GM21825 (cell line): ENCODE measurements at regions not wholly inside any gene's neighbourhood (a gene's known extent, or its start where the extent isn't known, plus 50 kb on each side); places are given as distances from the start of the nearest gene placed in this dataset.
A peak's percentile ranks its signal among the peaks of the same experiment; 100 is the strongest.
"Not testable (repeated sequence)": the region's sequence is repeated elsewhere in the genome, so short reads cannot be mapped to it uniquely, and the experiment has no call there.

Source experiments
- ATAC-seq: cut with Tn5 transposase; IDR thresholded peaks from one replicate; pipeline ENCODE4 v1.9.1; 2021; ENCODE audit warnings: mild to moderate bottlenecking, moderate library complexity; ENCODE audit not compliant: unreplicated experiment

DNA sequence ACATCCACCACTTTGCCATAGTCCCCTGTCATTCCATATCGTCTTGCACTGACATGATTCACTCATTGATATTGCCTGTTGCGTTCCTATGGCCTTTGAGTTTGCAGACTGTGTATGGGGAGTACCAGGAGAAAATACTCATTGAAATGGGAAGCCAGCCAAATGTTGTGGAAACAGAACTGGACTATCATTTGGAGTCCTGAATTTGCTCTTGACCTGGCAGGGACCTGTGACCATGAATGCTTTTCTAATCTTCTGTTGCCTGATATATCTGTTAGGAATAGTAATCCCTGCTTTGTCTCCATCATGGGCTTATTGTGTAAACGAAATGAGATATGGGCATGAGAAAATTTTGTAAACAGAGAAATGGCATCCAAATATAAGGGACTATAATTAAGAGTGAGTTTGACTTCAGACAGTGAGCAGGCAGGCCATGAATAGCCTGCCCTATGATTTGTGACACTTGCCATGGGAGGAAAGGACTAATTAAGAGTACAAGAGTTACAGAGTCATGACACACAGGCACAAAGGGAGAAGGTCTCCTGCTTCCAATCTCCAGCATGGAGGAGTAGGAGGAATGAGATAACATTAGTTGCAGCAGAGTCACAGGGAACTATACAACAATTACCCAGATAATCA, 572.9 kb upstream of the SGCD start:
- ATAC-seq = no peak

DNA sequence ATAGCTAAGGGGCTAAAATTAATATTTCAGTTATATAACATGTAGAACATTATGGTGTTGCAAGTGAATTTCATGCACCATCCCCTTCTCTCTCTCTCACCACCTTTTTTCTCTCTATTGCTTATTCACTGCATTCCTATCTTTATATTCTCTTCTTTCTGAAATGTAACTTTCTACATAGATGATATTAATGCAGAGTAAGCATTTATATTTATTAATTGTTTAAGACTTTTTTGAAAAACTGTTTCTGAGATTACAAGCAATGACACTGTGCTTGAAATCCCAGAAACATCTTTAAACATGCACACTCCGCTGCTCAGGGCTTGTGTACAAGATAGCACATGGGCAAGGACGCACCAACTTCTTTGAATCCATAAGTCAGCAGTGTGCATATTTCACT, 567.7 kb upstream of the SGCD start:
- no peak for ATAC-seq

DNA sequence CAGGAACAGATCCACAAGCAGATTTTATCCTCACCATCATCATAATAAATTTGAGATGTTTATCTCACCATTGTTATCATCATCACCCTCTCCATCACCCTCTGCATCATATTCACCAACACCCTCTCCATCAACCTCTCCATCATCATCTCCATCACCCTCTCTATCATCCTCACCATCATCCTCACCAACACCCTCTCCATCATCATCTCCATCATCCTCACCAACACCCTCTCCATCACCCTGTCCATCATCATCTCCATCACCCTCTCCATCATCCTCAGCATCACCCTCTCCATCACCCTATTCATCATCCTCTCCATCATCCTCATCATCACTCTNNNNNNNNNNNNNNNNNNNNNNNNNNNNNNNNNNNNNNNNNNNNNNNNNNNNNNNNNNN, 567.0 kb upstream of the SGCD start:
- ATAC-seq = no peak

DNA sequence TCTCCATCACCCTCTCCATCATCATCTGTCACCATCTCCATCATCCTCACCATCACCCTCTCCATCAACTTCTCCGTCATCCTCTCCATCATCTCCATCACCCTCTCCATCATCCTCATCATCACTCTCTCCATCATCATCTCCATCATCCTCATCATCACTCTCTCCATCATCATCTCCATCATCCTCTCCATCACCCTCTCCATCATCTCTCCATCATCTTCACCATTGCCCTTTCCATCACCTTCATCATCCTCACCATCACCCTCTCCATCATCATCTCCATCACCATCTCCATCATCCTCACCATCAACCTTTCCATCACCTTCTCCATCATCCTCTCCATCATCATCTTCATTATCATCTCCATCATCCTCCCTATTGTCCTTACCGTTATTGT, 565.5 kb upstream of the SGCD start:
- no peak for ATAC-seq

DNA sequence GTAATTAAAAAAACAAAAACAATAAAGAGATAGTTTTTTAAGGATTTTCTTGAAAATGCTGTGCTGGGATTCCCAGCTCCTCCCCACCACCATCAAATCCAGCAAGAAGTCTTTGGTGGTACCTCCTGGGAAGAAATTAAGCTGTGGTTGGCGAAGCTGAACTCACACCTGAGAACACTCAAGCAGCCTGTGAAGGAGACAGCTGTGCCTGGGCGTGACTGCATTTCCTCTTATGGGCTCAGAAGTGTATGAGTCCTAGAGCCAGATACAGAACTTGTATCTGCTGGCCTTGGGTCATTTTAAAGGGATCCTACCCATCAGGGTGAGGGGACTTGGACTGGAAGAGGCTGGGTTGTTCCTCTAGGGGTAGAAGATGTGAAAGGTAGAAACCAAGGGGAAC, 561.2 kb upstream of the SGCD start:
- no peak for ATAC-seq

DNA sequence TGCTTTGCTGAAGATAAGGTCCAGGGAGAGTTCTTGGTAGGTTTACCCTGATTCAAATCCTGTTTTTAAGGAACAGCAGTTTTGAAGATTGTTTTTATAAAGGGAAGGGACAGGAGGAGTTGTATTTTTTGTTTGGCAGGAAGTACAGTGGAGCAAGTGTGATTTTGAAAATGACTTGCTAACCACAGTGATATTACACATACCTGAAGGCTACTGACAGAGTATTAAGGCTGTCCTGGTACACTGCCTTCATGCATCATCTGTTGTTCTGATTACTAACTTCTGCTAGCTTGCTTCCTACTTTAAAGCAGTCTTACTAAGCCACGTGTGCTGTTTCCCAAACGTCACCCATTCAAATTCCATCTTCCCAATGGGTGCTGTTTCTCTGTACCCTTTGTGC, 559.5 kb upstream of the SGCD start:
- ATAC-seq = no peak

DNA sequence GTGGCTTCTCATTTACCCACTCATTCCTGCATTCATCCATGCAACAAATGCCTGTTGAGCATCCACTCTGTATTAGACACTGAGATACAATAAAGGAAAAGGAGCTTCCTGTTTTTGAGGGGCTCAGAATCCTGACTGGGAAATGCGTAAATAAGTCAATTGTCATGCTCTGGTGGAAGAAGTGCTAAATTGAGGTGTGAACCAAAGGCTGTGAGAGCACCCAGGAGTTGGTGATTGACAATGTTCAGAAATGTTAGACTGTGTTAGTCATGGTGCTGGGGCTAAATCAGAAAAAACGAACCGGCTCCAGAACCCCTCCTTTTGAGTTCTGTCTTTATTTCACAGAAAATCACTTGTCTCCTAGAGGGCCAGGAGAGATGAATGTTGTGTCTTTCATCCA, 558.6 kb upstream of the SGCD start:
- no peak for ATAC-seq

DNA sequence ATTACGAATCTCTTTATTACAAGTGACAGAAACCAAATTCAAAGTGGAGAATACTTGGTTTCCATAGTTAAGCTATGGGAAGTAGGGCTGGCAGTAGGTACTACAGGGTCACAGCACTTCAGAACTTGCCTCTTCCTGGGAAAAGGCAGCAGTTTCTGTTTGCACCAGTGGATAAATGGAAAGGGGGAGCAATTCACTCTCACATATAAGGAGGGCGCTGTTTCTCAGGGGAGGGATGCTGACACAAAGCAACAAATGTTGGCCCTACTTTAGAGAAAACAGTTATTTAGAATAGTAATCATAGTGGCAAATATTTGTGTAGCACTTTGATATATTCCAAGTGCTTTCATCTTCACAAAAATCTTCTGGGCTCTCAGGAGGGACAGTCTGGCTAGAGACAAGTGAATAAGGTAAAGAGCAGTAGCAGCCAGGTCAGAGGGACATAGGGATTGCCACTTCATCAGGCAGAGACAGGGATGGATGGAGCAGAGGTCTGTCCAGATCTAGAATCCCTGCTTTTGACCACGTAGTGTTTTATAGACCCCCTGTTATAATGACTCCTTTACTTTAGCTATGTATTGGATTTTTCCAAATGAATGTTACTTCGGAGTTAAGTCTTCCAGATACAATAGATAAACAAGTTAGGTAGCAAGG, 554.8 kb upstream of the SGCD start:
- ATAC-seq = no peak

DNA sequence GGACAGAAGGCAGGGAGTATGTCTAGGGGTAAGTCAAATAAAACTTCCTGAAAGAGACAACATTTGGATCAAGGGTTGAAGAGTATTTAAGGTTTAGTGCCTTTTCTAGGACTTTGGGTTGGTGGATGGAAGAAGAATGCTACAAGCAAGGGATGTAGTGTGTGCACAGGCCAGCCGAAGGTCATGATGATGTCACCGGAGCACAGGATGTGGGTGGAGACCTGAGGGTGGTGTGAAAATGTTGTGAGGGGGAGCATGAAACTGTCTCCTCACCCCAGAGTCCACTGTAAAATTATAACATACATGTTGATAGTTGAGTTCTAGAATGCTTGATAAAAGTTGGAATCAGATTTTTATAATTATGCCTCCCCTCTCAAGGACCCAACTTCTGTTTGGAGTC, 553.3 kb upstream of the SGCD start:
- no peak for ATAC-seq

DNA sequence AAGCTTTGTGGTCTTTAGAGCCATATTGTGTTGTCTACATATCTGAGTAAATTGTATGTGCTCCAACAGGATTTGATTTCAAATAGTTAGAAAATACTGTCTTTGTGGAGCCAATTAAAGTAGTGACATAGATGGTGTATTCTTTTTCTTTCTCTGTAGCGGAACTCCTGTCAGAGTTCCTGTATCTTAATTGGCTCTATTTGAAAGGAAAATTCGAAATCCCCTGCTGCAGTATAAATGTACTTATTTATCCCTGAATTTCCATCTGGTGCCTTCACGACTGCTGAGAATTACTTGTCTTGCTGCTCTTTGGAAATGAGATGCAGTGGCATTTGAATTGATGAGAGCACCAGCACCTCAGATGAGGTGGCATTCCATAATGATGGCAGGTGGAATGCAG, 546.7 kb upstream of the SGCD start:
- no peak for ATAC-seq

DNA sequence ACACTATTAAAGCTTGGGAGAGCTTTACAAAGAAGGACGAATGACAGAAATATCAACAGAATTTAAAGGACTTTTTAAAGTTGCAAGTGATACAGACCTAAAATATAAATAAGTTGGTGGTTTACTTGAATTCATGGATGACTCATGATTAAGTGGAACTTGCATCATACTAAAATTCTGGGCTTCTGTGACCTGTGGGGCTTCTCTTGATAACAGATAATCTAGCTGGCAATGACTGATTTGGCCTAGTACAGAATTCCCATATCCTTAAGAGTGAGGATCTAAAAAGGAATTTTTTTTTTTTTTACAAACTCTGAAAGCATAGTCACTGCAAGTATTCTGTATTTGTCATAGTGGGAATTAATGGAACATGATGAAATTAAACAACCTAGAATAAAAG, 543.7 kb upstream of the SGCD start:
- no peak for ATAC-seq

DNA sequence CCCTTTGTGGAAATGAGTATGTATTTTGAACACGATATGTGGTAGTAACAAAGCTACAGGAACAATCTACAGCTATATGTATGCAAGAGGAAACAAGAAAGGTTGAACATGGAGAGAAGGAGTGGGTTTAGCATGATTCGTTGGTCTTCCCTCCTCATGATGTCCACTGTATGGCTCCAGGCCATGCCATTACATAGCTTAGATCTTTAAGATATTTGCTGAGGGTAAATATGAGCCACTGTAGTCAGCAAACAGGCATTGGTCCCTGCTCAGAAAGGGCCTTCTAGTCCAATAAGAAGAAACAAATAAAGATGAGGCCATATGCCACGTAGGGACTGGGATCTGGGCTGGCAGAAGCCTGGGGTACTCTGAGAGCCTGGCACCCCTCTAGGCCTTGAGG, 543.2 kb upstream of the SGCD start:
- no peak for ATAC-seq

DNA sequence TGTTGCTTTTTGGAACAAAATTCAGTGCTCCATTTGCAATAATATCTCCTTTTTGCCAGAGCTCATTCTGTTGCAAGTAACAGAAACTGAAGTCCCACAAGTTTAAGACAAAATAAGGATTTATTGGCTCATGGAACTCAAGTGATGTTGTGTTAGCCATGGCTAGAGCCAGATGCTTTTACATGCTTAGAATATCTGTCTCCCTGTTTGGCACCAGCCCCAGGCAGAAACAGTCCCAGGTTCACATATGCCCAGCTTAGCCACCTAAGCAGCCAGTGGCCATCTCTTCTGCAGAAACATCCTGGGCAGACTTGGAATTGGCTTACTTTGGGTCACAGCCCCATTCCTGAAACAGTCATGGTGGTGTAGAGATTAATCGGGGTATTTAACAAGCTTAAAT, 540.9 kb upstream of the SGCD start:
- no peak for ATAC-seq

DNA sequence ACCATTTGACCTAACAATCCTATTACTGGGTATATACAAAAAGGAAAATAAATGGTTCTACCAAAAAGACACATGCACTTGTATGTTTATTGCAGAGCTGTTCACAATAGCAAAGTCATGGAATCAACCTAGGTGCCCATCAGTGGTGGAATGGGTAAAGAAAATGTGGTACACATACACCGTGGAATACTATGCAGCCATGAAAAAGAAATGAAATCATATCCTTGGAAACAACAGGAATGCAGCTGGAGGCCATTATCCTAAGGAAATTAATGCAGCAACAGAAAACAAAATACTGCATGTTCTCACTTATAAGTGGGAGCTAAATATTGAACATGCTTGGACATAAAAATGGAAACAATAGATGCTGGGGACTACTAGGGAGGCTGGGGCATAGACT, 534.1 kb upstream of the SGCD start:
- no peak for ATAC-seq

DNA sequence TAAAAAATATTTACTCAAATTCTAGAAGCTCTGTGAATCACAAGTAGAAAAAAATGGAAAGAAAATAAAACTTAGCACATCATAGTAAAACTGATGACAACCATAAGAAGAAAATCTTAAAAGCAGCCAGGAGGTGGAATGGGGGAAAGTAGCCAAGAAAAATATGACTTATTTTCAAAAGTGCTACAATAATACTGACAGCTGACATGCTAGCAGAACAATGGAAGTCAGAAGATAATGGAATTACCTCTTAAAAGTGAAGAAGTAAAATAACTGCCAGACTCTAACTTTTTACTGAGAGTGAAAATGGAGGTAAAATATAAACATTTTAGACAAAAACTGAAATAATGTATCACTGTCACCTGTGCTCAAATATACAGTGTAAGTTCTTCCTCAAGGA, 532.2 kb upstream of the SGCD start:
- no peak for ATAC-seq

DNA sequence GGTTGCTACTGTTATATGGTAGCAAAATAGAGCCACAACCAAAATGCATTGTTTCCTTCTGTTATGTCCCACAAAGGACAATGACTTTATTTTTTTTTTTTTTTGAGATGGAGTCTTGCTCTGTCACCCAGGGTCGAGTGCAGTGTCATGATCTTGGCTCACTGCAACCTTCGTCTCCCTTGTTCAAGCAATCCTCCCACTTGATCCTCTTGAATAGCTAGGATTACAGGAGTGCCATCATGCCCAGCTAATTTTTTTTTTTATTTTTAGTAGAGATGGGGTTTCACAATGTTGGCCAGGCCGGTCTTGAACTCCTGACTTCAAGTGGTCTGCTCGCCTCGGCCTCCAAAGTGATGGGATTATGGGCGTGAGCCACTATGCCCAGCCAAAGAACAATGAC, 527.7 kb upstream of the SGCD start:
- ATAC-seq = no peak

DNA sequence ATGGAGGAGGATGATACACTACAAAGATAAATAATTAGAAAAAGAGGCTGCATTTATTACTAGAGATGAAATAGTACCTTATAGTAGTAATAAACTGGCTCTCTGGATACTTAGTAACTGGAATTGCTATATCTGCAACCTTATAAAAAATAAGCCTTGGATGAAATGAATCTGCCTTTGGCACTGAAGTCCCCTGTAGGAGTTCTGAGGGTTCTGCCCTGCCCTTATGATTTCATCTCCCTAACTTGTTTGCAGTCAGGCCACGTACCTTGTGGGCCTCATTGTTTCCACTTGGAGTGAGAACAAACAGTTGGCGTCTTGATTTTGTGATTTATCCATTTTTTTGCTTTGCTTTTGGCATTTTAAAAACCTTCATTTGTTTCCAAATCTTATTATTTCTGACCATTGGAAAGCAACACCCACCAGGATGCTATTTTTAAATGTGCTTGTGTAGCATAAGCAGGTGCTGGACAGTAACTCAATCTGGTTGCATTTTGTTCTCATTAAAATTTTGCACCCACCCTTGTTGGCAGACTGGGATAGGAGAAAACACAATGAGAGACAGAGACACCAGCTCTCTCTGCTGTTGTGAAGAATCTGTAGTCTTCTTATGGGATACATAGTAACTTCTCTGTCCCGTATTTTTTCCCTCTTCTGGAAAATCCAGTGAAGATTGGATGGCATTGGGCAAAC, 518.9 kb upstream of the SGCD start:
- no peak for ATAC-seq

DNA sequence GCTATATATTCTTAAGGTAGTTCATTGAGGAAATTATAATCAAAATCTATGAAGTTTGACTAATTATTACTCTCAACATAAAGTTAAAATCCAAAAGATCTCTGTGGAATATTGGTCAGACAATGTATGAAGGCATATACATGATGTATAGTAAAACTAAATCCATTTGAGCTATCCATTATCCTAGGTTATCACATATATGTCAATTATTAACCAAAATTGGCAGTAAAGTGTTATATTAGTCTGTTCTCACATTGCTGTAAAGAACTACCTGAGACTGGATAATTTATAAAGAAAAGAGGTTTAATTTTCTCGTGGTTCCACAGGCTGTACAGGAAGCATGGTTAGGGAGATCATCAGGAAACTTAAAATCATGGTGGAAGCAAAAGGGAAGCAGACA, 511.7 kb upstream of the SGCD start:
- ATAC-seq = no peak

DNA sequence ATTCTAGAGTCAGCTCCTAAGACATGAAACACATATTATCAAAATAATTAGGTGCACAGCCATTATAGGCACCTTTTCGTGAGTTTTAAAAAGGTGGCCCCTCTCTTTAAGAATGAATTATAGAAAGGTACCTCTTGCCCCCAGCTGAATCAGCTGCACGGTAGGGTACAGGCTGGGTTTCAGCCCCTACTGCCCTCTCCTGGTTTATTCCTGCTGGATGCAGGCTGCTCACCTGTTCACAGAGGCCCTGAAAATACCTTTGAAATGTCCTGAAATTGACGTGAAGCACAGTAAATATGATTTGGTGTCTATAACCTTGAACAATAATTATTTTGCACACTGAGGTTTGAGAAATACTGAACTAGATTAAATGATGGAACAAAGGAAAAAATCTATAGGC, 504.8 kb upstream of the SGCD start:
- no peak for ATAC-seq

DNA sequence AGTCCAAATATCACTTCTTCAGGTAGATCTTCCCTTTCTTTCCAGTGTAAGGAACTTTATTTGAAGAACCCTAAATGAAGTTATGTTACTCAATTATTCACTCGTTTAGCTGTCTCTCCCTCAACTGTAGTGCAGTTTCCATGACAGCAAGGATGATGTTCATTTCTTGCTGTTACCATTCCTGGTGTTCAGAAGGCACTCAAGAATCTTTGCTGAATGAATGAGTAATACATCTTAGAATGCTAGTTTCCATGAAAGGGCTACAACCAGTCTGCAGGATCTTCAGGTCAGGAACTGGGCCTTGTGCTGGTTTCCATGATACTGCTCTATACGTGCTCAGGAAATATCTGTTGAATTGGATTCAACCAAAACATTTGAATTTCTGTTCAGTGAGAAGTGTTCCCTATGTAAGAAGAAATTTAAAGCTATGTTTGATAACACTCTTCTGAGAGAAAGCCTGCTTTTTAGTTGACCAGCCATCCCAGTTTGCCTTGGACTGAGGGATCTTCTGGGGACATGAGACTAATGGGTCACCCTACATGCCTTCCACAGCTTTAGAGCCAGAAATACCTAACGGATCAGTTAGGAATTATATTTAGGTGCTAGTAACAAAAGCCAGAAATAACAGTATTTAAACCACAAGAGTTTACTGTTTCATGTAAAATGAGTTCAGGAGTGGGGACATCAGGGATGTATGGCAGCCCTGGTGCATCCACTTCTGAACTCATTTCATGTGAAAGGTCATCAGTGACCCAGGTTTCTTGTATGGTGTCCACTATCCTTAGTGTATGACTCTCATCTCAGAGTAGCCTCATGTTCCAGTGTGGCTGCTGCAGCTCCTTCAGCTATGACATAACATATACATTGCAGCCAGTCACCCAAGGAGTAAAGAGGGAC, 500.1 kb upstream of the SGCD start:
- no peak for ATAC-seq

DNA sequence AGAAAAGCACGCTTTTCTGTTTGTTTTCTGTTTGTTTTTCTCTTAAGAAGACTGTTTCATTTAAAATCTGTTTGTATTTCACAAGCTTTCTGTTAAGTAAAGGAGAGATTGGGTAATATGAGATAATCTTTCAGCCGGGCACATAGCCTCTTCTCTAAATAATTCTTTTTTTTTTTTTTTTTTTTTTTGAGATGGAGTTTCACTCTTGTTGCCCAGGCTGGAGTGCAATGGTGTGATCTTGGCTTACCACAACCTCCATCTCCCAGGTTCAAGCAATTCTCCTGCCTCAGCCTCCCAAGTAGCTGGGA, 499.5 kb upstream of the SGCD start:
- not testable (repeated sequence) for ATAC-seq

DNA sequence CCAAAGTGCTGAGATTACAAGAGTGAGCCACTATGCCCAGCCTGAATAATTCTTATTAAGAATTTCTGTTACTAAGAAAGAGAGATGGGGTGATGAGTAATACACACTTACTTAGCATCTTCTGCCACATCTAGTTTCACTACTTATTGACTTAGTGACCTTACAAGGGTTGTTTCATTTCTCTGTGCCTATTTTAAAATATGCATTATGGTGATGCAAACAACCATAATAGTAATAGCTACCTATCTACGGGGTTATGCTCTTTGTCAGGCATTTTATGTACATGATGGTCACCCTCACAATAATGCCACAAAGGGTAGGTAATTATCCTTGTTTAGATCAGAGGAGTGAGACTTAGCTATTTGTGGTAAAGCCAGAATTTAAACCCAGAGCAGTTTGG, 499.0 kb upstream of the SGCD start:
- ATAC-seq = peak; percentile 91
